ENCODE measurements at regions not wholly inside any gene's neighbourhood (a gene's known extent, or its start where the extent isn't known, plus 50 kb on each side); places are given as distances from the start of the nearest gene placed in this dataset.

GRCh38 chr21:36575306-36575705 is 95.4 kb upstream of the CLDN14 start:
- ChIA-PET POLR2A (no interaction called here), CTCF (ENCODE audit: low intra/inter-chr PET ratio) (no interaction called here)
- FAIRE-seq = no peak
- TF ChIP-seq SMARCE1 (IDR thresholded peaks at IDR 0.05) (peak; percentile 50; the same call in 1 of the 2 replicates), E4F1 (CRISPR knock-in tag; IDR thresholded peaks at IDR 0.05; ENCODE audit: borderline replicate concordance) (no peak), RAD21 (CRISPR knock-in tag; conservative IDR thresholded peaks at IDR 0.05 in 1 of 2, IDR thresholded peaks at IDR 0.05 in 1 of 2) (no peak), CBFA2T3 (IDR thresholded peaks at IDR 0.05) (peak; percentile 71), KDM1A (IDR thresholded peaks at IDR 0.05) (0 out of 4 replicates have a peak, but pooled peaks of 1 of the 2 experiments have one; percentile 19), EP300 (IDR thresholded peaks at IDR 0.05; ENCODE audit: low read length) (peak; percentile 51; the same call in 1 of the 2 replicates), CEBPG (CRISPR knock-in tag; IDR thresholded peaks at IDR 0.05) (peak; percentile 46; the same call in 1 of the 2 replicates), CEBPG (tag; conservative IDR thresholded peaks at IDR 0.05 in 1 of 2, IDR thresholded peaks at IDR 0.05 in 1 of 2) (peak in 1 of 2 experiments; percentile 83; a peak in 2 of 4 replicates), PHTF2 (CRISPR knock-in tag; IDR thresholded peaks at IDR 0.05) (no peak), ADNP (tag; IDR thresholded peaks at IDR 0.05) (peak; percentile 87), CUX1 (CRISPR knock-in tag; IDR thresholded peaks at IDR 0.05) (no peak), NCOR1 (IDR thresholded peaks at IDR 0.05) (0 out of 2 replicates have a peak, but pooled peaks have one; percentile 17), ATF7 (IDR thresholded peaks at IDR 0.05) (peak; percentile 19; the same call in 1 of the 2 replicates), JUND (IDR thresholded peaks at IDR 0.05; ENCODE audit: borderline replicate concordance, low read depth, low read length) (no peak), JUND (tag; IDR thresholded peaks at IDR 0.05; ENCODE audit: borderline replicate concordance, low read depth, low read length) (peak; percentile 19; the same call in 1 of the 3 replicates), CEBPB (tag; IDR thresholded peaks at IDR 0.05) (peak; percentile 60), TAL1 (IDR thresholded peaks at IDR 0.05) (peak; percentile 72), ZNF175 (CRISPR knock-in tag; IDR thresholded peaks at IDR 0.05; ENCODE audit: low read depth) (peak; percentile 84)

More at GRCh38 chr21:36575306-36575705, 95.4 kb upstream of the CLDN14 start:
- Histone ChIP-seq H3K27me3 (ENCODE audit: control insufficient read depth in 2 of 2, insufficient read depth in 2 of 2, low read length in 2 of 2) (peaks cover 14 to 35% of the 10 kb centered on the region in 2 experiments), H3K4me3 (no peak overlapping the region), H3K4me1 (replicated peaks in 1 of 2; ENCODE audit: control insufficient read depth in 2 of 2, insufficient read depth in 2 of 2, low read length in 2 of 2) (no peaks in the 10 kb centered on the region; a peak in 1 of 5 replicates), H4K20me1 (replicated peaks; ENCODE audit: control insufficient read depth, insufficient read depth, low read length) (no peaks in the 10 kb centered on the region), H3K4me2 (ENCODE audit: insufficient read depth, low read length) (no peak overlapping the region), H3K27ac (ENCODE audit: extremely low read depth, low read depth, low read length) (no peak overlapping the region), H3K36me3 (ENCODE audit: control insufficient read depth, insufficient read depth, low read length) (no peaks in the 10 kb centered on the region), H3K9me1 (ENCODE audit: control insufficient read depth, insufficient read depth, low read length) (no peaks in the 10 kb centered on the region), H2AFZ (ENCODE audit: low read depth, low read length) (no peak overlapping the region), H3K9me3 (replicated peaks; ENCODE audit: control insufficient read depth, insufficient read depth, low read depth, low read length) (no peaks in the 10 kb centered on the region), H3K79me2 (ENCODE audit: control insufficient read depth, insufficient read depth, low read length) (no peaks in the 10 kb centered on the region), H3K9ac (ENCODE audit: insufficient read depth in 1 of 2, low read depth in 2 of 2, low read length in 2 of 2) (no peak overlapping the region)
- ATAC-seq (peak; percentile 42; the same call in 2 of the 3 replicates), DNase-seq (ENCODE audit: extremely low read depth in 1 of 4, low spot score in 3 of 4) (peak in 1 of 4 experiments; percentile 15)
- in situ Hi-C loops (cut with MboI) (no loop called here), intact Hi-C loops (cut with micrococcal nuclease) (no loop called here)
- 2% methylated on average over 3 of the region's 3 CpGs for WGBS (ENCODE audit: insufficient coverage, low coverage, missing lambda C conversion rate)
- no TSS peak for BruUV-seq (replicated peaks)
